ENCODE measurements at regions not wholly inside any gene's neighbourhood (a gene's known extent, or its start where the extent isn't known, plus 50 kb on each side); places are given as distances from the start of the nearest gene placed in this dataset.

DNA sequence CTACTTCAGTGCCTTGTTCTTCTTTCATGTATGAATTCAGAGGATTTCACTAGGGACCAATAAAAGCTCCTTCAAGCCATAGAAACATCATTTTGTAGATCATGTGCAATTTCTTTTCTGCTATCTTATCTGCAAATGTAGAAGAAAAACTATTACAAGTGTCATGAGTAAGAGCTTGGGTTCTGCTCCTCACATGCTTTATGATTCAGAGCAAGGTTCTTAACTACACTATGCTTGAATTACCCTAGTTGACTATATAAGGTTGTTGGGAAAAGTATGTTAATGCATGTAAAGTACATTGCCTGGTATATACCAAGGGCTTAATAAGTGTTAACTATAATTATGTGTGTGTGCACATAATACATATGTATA, 91.4 kb upstream of the S1PR1 start:
- Histone ChIP-seq H3K4me3 (no peak overlapping the region), H3K27ac (no peak overlapping the region)
- TF ChIP-seq, protein P1, sequence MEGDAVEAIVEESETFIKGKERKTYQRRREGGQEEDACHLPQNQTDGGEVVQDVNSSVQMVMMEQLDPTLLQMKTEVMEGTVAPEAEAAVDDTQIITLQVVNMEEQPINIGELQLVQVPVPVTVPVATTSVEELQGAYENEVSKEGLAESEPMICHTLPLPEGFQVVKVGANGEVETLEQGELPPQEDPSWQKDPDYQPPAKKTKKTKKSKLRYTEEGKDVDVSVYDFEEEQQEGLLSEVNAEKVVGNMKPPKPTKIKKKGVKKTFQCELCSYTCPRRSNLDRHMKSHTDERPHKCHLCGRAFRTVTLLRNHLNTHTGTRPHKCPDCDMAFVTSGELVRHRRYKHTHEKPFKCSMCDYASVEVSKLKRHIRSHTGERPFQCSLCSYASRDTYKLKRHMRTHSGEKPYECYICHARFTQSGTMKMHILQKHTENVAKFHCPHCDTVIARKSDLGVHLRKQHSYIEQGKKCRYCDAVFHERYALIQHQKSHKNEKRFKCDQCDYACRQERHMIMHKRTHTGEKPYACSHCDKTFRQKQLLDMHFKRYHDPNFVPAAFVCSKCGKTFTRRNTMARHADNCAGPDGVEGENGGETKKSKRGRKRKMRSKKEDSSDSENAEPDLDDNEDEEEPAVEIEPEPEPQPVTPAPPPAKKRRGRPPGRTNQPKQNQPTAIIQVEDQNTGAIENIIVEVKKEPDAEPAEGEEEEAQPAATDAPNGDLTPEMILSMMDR (IDR thresholded peaks at IDR 0.05) = no peak
- DNase-seq (ENCODE audit: low spot score) = no peak

DNA sequence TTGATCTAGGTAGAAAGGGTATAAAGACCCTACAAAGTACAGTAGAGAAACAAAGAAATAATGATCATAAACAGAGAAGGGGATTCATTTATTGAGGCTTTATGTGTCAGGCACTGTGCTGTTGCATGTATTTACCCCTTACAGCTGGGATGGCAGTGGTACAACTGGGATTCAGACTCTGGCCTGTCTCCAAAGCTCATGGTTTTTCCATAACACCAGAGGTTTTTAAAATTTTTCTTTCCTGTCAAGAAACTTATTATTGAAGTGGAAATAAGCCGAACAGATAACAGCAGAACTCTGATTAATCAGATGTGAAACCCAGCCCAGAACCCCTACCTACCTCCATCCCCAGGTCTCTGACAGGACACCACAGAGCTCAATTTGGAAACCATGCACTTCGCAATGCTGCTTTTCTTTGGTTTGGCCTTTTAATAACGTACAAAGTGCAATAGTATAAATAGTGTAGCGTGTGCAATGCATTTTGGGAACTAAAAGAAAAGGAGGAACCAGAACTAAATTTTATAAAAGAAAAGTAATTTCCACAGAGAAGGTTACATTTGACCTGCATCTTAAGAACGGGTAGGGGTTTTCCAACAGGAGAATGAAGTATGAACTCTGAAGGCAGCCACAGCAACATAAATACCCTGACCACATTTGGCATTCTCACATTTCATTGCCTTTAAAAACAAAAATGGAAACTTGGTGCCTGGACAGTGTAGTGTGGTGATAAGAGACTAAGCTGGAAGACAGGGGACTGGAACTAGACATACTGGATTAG, 92.0 kb upstream of the S1PR1 start:
- TF ChIP-seq, protein P1 (IDR thresholded peaks at IDR 0.05) = no peak
- no peak overlapping the region for H3K4me3 ChIP-seq
- no peak for DNase-seq (ENCODE audit: low spot score)
- no peak overlapping the region for H3K27ac ChIP-seq

DNA sequence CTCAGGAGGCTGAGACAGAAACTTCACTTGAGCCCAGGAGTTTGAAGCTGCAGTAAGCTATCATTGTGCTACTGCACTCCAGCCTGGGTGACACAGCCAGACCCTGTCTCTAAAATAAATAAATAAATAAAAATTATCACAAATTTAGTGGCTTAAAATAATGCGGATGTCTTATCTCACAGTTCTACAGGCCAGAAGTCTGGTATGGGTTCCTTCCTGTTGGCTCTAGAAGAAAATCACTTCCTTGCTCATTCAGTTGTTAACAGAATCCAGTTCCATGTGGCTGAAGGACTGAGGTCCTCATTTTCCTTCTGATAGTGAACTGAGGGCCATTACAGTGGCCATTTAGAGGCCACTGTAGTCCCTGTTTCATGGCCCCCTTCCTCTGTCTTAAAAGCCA, 94.6 kb upstream of the S1PR1 start:
- H3K27ac ChIP-seq = no peak overlapping the region
- TF ChIP-seq, protein P1 (IDR thresholded peaks at IDR 0.05) = no peak
- H3K4me3 ChIP-seq = no peak overlapping the region
- DNase-seq (ENCODE audit: low spot score) = no peak

DNA sequence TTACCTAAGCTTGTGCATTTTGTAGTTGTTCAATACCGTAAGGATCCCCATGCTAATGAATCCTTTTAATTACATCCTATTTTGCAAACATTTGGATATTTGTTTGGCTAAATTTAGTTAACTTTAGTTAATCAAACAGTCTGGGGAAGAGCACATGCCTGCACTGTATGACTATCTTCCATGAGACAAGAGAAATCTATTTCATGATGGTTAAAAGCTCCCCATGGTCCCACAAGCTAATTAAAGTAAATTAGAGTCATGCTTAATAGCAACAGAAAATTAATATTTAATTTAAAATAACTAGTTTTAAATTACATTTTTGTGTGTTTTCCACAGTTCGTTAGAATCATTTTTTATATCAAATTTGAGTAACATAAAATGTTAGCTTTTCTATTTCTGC, 95.4 kb upstream of the S1PR1 start:
- TF ChIP-seq, protein P1 (IDR thresholded peaks at IDR 0.05) = no peak
- DNase-seq (ENCODE audit: low spot score) = no peak
- Histone ChIP-seq H3K4me3 (no peak overlapping the region), H3K27ac (no peak overlapping the region)

DNA sequence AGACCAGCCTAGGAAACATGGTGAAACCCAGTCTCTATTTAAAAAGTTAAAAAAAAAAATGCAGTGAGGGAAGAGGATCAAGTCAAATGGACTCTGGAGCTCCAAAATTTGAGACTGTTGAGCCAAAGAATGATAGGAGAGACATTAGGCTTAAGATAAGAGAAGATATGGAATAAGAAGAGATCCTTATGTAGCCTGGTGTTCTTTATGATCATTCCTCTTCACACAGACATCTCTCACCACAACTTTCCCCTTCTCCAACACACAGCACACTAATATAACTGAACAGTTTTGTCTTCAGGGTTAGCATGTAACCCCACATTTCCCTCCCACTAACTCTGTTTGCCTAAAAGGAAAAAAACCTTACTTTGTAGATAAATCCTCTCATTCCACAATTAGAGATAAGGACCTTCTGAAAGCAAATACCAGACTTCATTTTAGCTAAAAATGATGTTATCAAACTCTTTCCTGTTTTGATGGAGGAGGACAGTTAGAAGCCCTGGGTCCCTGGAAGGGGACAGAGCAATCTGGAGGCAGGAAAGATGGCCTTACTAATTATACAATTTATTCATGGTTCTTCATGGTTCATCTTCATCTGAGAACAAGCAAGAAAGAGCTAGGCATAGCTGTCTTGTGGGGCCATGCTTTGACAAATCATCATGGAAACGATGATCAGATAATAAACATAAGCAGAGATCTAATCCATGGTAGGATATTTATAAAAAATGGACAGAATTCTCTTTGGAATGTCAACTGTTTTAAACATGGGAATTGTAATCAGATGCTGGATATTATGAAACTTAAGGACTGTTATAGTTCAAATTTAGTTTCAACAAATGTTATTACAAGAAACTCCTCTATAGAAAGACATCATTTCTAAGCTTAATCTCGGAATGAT, 96.7 kb upstream of the S1PR1 start:
- DNase-seq (ENCODE audit: low spot score) = no peak
- no peak overlapping the region for H3K27ac ChIP-seq
- TF ChIP-seq, protein P1 (IDR thresholded peaks at IDR 0.05) = no peak
- H3K4me3 ChIP-seq = no peak overlapping the region

DNA sequence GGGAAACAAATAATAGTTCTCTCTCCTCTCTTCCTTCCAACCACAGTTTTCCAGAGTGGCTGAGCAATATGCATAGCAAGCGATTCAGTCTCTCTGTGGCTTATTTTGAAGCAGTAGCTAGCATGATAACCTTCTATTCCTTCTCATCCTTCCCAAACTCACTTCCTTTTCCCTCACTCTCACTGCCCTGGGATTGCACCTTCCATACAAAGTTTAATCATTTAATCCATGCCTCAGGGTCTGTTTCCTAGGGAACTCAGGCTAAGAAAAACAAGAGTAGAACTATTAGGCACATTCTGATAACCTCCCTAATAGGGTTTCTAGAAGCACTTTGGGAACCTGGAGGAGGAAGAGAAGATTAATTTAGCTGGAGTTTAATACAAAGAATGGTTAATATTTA, 97.7 kb upstream of the S1PR1 start:
- no peak overlapping the region for H3K4me3 ChIP-seq
- no peak overlapping the region for H3K27ac ChIP-seq
- TF ChIP-seq, protein P1 (IDR thresholded peaks at IDR 0.05) = no peak
- DNase-seq (ENCODE audit: low spot score) = no peak
